Activated CD4-positive, alpha-beta T cell treated with anti-CD3 and anti-CD28 coated beads for 36 hours (primary cell): ENCODE measurements at regions not wholly inside any gene's neighbourhood (a gene's known extent, or its start where the extent isn't known, plus 50 kb on each side); places are given as distances from the start of the nearest gene placed in this dataset.

Experiments used
- ATAC-seq: fragments of 200-7000 bp; cut with Tn5 transposase; one replicate; pipeline ENCODE4 v1.10.0; 2021; ENCODE audit warnings: mild to moderate bottlenecking, moderate library complexity
- CTCF ChIA-PET: fragments of 350-600 bp; sonication (Branson Sonifier 250); formaldehyde crosslinking; loops from one replicate; lab custom pipeline; 2021; ENCODE audit warnings: antibody characterized with exemption; lab: Charles Lee
- POLR2A ChIA-PET: fragments of 350-600 bp; sonication (Branson Sonifier 250); formaldehyde crosslinking; loops from one replicate; lab custom pipeline; 2021; ENCODE audit warnings: antibody characterized with exemption, inconsistent platforms; lab: Charles Lee
- DNase-seq: peaks from one replicate; pipeline ENCODE4 v3.0.0-alpha.2; 2020
- H3K27ac Mint-ChIP-seq: one replicate; pipeline ENCODE4 v1.8.0; 2021; ENCODE audit warnings: mixed read lengths
- H3K27me3 Mint-ChIP-seq: one replicate; pipeline ENCODE4 v1.8.0; 2021; ENCODE audit warnings: mixed read lengths
- H3K36me3 Mint-ChIP-seq: one replicate; pipeline ENCODE4 v1.8.0; 2021; ENCODE audit warnings: low read depth, mixed read lengths
- H3K4me1 Mint-ChIP-seq: one replicate; pipeline ENCODE4 v1.8.0; 2021; ENCODE audit warnings: mixed read lengths
- H3K4me3 Mint-ChIP-seq: one replicate; pipeline ENCODE4 v1.8.0; 2021; ENCODE audit warnings: mild to moderate bottlenecking, moderate library complexity, mixed read lengths
- H3K9me3 Mint-ChIP-seq: one replicate; pipeline ENCODE4 v1.8.0; 2021; ENCODE audit warnings: low read depth, mixed read lengths
- intact Hi-C, 2 experiments: fragments of 100-400 bp; cut with DNase I in 1 of 2; cut with micrococcal nuclease in 1 of 2; formaldehyde crosslinking; loops; one replicate each; pipeline versions ENCODE4 v1.14.2 to v1.15.1; 2022 to 2024; cut with DNase I, micrococcal nuclease

GRCh38 chr4:90007494-90008167 is 113.0 kb downstream of the MMRN1 start:
- intact Hi-C loops, result no loop called here
- Mint-ChIP-seq H3K27me3 (peaks cover 2% of the 10 kb centered on the region), H3K9me3 (no peaks in the 10 kb centered on the region), H3K4me3 (no peak overlapping the region), H3K4me1 (no peaks in the 10 kb centered on the region), H3K36me3 (no peaks in the 10 kb centered on the region), H3K27ac (no peak overlapping the region)
- no peak for ATAC-seq
- DNase-seq, result no peak
- CTCF ChIA-PET, result interaction anchor here (0.7 kb wide), 1 partner anchor 81 kb away, joined by 3 read pairs; no protein-coding TSS in a partner anchor
- POLR2A ChIA-PET, result no interaction called here

DNA sequence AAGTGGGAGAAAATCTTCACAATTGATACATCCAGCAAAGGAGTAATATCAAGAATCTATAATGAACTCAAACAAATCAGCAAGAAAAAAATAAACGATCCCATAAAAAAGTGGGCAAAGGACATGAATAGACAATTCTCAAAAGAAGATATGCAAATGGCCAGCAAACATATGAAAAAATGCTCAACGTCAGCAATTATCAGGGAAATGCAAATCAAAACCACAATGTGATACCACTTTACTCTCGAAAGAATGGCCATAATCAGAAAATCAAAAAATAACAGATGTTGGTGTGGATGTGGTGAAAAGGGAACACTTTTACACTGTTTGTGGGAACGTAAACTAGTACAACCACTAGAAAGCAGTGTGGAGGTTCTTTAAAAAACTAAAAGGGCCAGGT is 114.3 kb upstream of the CCSER1 start:
- CTCF ChIA-PET, result no interaction called here

DNA sequence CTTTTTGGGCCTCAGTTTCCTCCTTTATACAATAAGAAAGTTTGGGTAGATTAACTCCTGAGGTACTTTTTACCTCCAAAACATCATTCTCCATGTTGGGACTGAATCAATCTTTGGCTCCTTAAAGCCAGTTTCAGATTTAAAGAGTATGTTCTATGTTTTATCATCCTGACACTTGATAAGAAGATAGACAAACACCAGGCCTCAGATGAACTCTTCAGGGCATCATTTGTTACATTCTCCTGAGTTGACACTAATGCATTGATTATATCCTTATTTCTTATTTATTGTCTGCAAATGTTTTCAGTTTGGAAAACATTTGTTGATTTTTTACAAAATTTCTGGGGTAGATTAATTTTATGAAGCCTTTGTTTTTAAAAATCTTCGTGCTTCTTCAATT is 102.7 kb upstream of the CCSER1 start:
- no peak overlapping the region for H3K27ac Mint-ChIP-seq
- ChIA-PET CTCF (no interaction called here), POLR2A (no interaction called here)
- H3K27me3 Mint-ChIP-seq, result peaks cover 3% of the 10 kb centered on the region
- no peaks in the 10 kb centered on the region for H3K9me3 Mint-ChIP-seq
- DNase-seq (no peak), ATAC-seq (no peak)
- no peak overlapping the region for H3K4me3 Mint-ChIP-seq
- intact Hi-C loops, result loop anchor here in 1 of 2 experiments (5.0 kb wide), 2 partner anchors 268 to 1823 kb away; no protein-coding TSS in a partner anchor
- no peaks in the 10 kb centered on the region for H3K4me1 Mint-ChIP-seq
- no peaks in the 10 kb centered on the region for H3K36me3 Mint-ChIP-seq

More for the DNA sequence above, 114.3 kb upstream of the CCSER1 start:
- Mint-ChIP-seq H3K4me3 (no peak overlapping the region), H3K27ac (no peak overlapping the region), H3K27me3 (peaks cover 5% of the 10 kb centered on the region), H3K36me3 (no peaks in the 10 kb centered on the region), H3K4me1 (no peaks in the 10 kb centered on the region), H3K9me3 (no peaks in the 10 kb centered on the region)
- POLR2A ChIA-PET, result no interaction called here
- intact Hi-C loops, result no loop called here
- DNase-seq (no peak), ATAC-seq (no peak)

DNA sequence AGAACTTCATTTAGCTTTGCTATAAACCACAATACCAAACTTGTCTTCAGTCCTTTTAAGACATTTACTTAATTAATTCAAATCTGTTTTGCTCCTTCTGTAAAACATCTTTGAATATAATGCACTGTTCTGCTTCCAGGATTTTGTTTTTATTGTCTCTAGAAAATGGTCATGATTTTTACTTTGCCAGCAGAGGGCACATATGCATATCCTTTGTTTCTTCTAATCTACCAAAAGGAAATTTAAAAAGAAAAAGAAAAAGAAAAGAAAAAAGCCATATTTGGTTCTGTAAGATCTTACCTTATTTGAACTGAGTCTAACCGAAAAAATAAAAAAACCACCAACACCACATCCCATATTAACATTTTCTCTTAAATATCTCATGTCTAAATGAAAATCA is 101.9 kb upstream of the CCSER1 start:
- DNase-seq, result no peak
- Mint-ChIP-seq H3K27ac (no peak overlapping the region), H3K4me3 (no peak overlapping the region), H3K27me3 (peaks cover 3% of the 10 kb centered on the region), H3K36me3 (no peaks in the 10 kb centered on the region), H3K9me3 (no peaks in the 10 kb centered on the region), H3K4me1 (no peaks in the 10 kb centered on the region)
- intact Hi-C loops, result no loop called here
- ChIA-PET POLR2A (no interaction called here), CTCF (interaction anchor here (0.6 kb wide), 1 partner anchor 161 kb away, joined by 3 read pairs; no protein-coding TSS in a partner anchor)
- ATAC-seq, result no peak

GRCh38 chr4:90027565-90027964 is 99.6 kb upstream of the CCSER1 start:
- ChIA-PET CTCF (no interaction called here), POLR2A (no interaction called here)
- H3K36me3 Mint-ChIP-seq, result no peaks in the 10 kb centered on the region
- peaks cover 3% of the 10 kb centered on the region for H3K27me3 Mint-ChIP-seq
- no peaks in the 10 kb centered on the region for H3K9me3 Mint-ChIP-seq
- no peaks in the 10 kb centered on the region for H3K4me1 Mint-ChIP-seq
- H3K4me3 Mint-ChIP-seq, result no peak overlapping the region
- no peak for DNase-seq
- intact Hi-C loops, result no loop called here
- H3K27ac Mint-ChIP-seq, result no peak overlapping the region
- no peak for ATAC-seq

DNA sequence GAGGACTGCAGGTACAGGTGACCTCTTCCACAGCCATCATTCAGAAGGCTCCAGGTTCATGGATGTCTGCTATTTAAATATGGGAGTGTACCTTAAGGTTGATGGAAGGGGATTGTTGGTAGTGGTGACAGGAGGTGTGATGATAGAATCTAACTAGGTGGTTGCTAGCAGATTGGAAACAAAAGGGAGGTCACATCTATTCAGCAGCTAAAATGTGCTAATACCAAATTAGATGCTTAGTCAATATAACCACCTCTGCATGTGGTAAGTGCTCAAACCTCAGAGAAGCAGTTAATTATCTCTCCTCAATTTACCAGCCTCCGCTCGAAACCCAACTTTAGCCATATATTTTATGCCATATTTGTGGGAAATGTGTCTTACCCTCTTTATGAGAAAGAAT is 98.7 kb upstream of the CCSER1 start:
- intact Hi-C loops, result no loop called here
- H3K9me3 Mint-ChIP-seq, result no peaks in the 10 kb centered on the region
- no peaks in the 10 kb centered on the region for H3K4me1 Mint-ChIP-seq
- H3K27me3 Mint-ChIP-seq, result peaks cover 3% of the 10 kb centered on the region
- POLR2A ChIA-PET, result no interaction called here
- CTCF ChIA-PET, result no interaction called here
- no peak for ATAC-seq
- no peaks in the 10 kb centered on the region for H3K36me3 Mint-ChIP-seq
- no peak for DNase-seq
- H3K4me3 Mint-ChIP-seq, result no peak overlapping the region
- no peak overlapping the region for H3K27ac Mint-ChIP-seq

- Mint-ChIP-seq H3K36me3 (no peaks in the 10 kb centered on the region), H3K27me3 (peaks cover 6% of the 10 kb centered on the region), H3K9me3 (peaks cover 3% of the 10 kb centered on the region), H3K4me3 (no peak overlapping the region), H3K4me1 (no peaks in the 10 kb centered on the region), H3K27ac (no peak overlapping the region)
- ChIA-PET CTCF (no interaction called here), POLR2A (no interaction called here)
- ATAC-seq (no peak), DNase-seq (no peak)
- intact Hi-C loops, result no loop called here
These were observed 97.0 kb upstream of the CCSER1 start for GRCh38 chr4:90030202-90030601.

GRCh38 chr4:90030953-90031352 is 96.2 kb upstream of the CCSER1 start:
- ChIA-PET CTCF (no interaction called here), POLR2A (no interaction called here)
- Mint-ChIP-seq H3K4me1 (no peaks in the 10 kb centered on the region), H3K4me3 (no peak overlapping the region), H3K27me3 (peaks cover 8% of the 10 kb centered on the region), H3K27ac (no peak overlapping the region), H3K36me3 (no peaks in the 10 kb centered on the region), H3K9me3 (peaks cover 3% of the 10 kb centered on the region)
- ATAC-seq (no peak), DNase-seq (no peak)
- intact Hi-C loops, result no loop called here

- Mint-ChIP-seq H3K4me3 (no peak overlapping the region), H3K27ac (no peak overlapping the region), H3K9me3 (peaks cover 3% of the 10 kb centered on the region), H3K27me3 (peaks cover 4% of the 10 kb centered on the region), H3K36me3 (no peaks in the 10 kb centered on the region), H3K4me1 (no peaks in the 10 kb centered on the region)
- ChIA-PET POLR2A (no interaction called here), CTCF (no interaction called here)
- DNase-seq (no peak), ATAC-seq (no peak)
- intact Hi-C loops, result no loop called here
These were observed 88.1 kb upstream of the CCSER1 start for GRCh38 chr4:90039122-90039521.

DNA sequence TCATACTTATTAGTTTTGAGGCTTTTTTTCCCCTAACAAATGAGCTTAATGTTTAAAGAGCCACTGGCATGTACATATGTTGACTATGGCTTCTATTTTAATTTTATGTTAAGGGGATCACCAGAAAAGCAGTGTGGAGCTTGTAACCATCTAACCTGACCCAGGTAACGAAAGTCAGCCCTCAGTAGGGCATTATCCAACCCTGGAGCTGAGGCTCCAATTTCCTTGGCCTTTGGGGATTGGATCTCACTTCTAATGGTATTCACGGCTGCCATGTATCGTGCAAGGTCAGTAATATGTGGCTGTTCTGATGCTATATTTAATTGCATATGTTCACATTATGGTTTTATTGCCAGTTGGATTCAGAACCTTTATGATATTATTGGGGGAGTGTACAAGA is 75.2 kb upstream of the CCSER1 start:
- Mint-ChIP-seq H3K36me3 (no peaks in the 10 kb centered on the region), H3K27me3 (peaks cover 2% of the 10 kb centered on the region), H3K4me1 (no peaks in the 10 kb centered on the region), H3K4me3 (no peak overlapping the region), H3K9me3 (no peaks in the 10 kb centered on the region), H3K27ac (no peak overlapping the region)
- CTCF ChIA-PET, result interaction anchor here (1.3 kb wide), 1 partner anchor 14 kb away, joined by 3 read pairs; no protein-coding TSS in a partner anchor
- ATAC-seq, result no peak
- no peak for DNase-seq
- intact Hi-C loops, result no loop called here
- POLR2A ChIA-PET, result no interaction called here

DNA sequence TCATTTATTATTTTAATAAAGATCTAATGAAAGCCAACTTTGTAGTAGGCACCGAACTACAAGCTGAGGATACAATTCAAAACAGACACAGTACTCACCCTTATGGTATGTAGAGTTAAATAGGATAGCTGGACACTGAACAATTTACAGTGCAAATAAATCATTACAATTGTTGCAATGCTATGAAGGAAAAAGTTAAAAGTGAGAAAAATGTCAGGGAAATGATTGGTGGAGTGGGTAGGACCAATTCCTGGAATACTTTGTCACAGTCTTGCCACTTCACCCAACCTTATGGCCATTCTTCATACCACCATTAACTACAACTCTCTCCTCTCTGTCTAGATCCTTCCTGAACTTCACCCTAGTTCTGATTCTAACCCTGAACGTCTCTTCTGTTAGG is 70.1 kb upstream of the CCSER1 start:
- Mint-ChIP-seq H3K4me1 (no peaks in the 10 kb centered on the region), H3K36me3 (no peaks in the 10 kb centered on the region), H3K27me3 (peaks cover 2% of the 10 kb centered on the region), H3K4me3 (no peak overlapping the region), H3K27ac (no peak overlapping the region), H3K9me3 (no peaks in the 10 kb centered on the region)
- ATAC-seq (no peak), DNase-seq (no peak)
- ChIA-PET CTCF (no interaction called here), POLR2A (no interaction called here)
- intact Hi-C loops, result no loop called here

DNA sequence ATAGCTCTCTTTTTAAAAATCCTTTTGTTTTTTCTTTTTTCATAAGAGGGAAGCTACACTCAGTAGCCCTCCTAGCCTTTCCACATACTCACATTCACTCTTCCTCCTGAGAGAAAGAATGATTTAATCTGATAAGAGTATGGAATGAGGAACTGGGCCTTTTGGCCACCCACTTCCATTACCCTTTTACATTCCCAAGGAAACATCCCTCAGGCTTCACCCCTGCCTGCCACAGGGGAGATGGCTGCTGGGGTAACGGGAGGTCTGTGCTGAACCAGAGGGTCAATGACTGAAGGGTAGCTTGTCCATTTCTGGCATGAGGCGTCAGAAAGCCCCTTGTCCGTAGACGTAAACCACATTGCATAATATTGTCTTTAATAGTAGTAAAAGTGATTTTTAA is 67.2 kb upstream of the CCSER1 start:
- intact Hi-C loops, result no loop called here
- Mint-ChIP-seq H3K27ac (no peak overlapping the region), H3K27me3 (no peaks in the 10 kb centered on the region), H3K36me3 (no peaks in the 10 kb centered on the region), H3K4me1 (no peaks in the 10 kb centered on the region), H3K9me3 (no peaks in the 10 kb centered on the region), H3K4me3 (no peak overlapping the region)
- POLR2A ChIA-PET, result no interaction called here
- ATAC-seq (no peak), DNase-seq (no peak)
- CTCF ChIA-PET, result no interaction called here
